ENCODE measurements at regions not wholly inside any gene's neighbourhood (a gene's known extent, or its start where the extent isn't known, plus 50 kb on each side); places are given as distances from the start of the nearest gene placed in this dataset.
A peak's percentile ranks its signal among the peaks of the same experiment; 100 is the strongest.
"Not testable (repeated sequence)": the region's sequence is repeated elsewhere in the genome, so short reads cannot be mapped to it uniquely, and the experiment has no call there.

- intact Hi-C loops (cut with DNase I), result no loop called here
- DNase-seq (no peak), ATAC-seq (ENCODE audit: poor library complexity) (no peak)
Measured at GRCh38 chr4:16450724-16451123, 224.5 kb upstream of the TAPT1 start.

GRCh38 chr4:16450031-16450430 lies 223.8 kb upstream of the TAPT1 start:
- ATAC-seq (ENCODE audit: poor library complexity), result no peak
- DNase-seq, result no peak
- intact Hi-C loops (cut with DNase I), result no loop called here

GRCh38 chr4:16449406-16449805 lies 223.1 kb upstream of the TAPT1 start:
- ATAC-seq (ENCODE audit: poor library complexity), result no peak
- intact Hi-C loops (cut with DNase I), result no loop called here

DNA sequence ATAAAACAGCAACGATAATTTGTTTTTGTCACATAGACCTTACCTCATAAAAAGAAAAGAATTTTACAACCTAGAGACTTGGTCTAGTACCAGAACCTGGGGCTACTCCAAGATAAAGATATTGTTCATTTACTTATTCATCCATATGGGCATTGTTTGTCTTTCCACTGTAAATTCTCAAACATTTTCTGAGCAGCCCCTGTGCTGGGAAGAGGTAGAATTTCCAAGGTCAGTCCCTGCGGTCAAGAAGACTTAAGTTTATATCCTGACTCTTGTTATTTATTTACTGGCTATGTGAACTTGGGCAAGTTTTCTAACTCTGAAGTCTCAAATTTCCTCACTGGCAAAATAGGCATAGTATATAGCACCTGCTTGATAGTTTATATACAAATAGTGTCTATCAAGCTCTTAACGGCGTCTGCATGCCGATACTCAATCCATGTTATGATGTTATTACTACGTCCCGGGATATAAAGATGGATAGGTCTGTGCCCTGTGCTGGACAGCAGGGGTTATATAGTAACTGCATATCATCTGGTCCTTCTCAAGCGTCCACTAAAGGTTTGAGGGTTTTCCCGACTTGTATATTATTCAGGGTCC lies 222.1 kb upstream of the TAPT1 start:
- ATAC-seq (ENCODE audit: poor library complexity), result no peak
- intact Hi-C loops (cut with DNase I), result no loop called here

More at GRCh38 chr4:16449406-16449805, 223.1 kb upstream of the TAPT1 start:
- DNase-seq, result no peak

DNA sequence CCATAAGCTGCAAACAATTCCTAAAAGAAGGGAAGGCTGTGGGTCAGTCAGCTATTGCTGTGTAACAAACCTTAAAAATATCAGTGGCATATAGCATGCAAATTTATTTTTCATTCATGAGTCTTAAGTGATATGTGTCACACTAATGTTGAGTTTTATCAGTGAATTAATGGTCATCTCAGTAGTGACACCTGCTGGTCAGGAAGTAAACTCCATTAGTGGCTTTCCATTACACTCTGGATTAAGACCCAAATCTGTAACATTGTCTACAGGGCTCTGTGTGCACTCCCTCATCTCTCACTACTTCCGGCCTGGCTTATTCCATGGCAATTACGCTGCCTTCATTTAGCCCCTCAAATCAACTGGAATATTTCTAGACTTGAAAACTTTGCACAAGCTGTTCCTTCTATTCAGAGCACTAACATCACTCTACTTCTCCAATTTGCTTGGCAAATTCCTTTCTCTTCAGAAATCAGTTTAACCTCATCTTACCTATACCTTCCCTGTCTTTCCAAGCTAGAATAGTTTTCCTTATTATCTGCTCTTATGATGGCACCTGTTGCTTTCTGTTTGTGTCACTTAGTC lies 217.3 kb upstream of the TAPT1 start:
- ATAC-seq (ENCODE audit: poor library complexity), result peak; percentile 25
- no peak for DNase-seq
- intact Hi-C loops (cut with DNase I), result loop anchor here (5.0 kb wide), 1 partner anchor 156 kb away; no protein-coding TSS in a partner anchor

More for the DNA sequence above, 222.1 kb upstream of the TAPT1 start:
- DNase-seq, result no peak

DNA sequence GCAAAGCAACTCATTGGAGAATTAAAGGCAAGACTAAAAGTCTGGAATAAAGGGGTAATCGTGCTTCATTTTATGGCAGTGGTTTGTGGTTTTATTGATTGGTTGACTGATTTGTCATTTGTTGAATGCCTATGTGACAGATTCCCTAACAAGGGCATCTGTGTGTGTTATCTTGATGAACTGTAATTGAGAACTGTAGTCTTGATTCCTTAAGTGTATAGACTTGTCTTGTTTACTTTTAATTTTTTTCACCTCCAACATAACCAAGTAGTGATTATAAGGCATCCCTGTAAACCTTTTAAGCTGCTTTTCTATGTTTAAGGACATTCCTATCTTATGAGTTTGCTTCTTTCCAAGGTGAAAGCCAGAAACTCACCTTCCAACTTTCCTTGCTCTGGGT lies 216.0 kb upstream of the TAPT1 start:
- intact Hi-C loops (cut with DNase I), result loop anchor here (5.0 kb wide), 1 partner anchor 155 kb away; no protein-coding TSS in a partner anchor
- no peak for DNase-seq
- ATAC-seq (ENCODE audit: poor library complexity), result no peak

- intact Hi-C loops (cut with DNase I), result loop anchor here (5.0 kb wide), 1 partner anchor 152 kb away; no protein-coding TSS in a partner anchor
- ATAC-seq (ENCODE audit: poor library complexity), result peak; percentile 87
- peak; percentile 43 for DNase-seq
Measured at GRCh38 chr4:16439768-16440167, 213.5 kb upstream of the TAPT1 start.

DNA sequence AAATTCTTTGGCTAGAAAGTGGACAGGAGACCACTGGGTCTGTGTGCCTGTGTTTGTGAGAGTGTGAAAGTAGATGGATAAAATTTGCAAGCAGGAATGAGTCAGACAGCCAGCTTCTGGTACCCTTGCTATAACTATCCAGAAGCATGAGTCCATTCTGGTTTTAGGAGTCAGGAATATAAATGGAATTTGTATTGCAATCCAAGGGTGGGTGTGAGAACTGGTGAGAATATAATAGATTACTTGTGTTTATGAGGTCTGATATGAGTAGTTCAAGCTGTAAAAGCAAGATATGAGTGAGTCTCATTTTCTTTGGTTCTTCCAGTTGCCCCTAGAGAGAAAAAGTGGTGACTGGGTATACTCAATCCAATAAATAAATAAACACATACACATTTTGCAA lies 212.7 kb upstream of the TAPT1 start:
- DNase-seq, result no peak
- intact Hi-C loops (cut with DNase I), result no loop called here

DNA sequence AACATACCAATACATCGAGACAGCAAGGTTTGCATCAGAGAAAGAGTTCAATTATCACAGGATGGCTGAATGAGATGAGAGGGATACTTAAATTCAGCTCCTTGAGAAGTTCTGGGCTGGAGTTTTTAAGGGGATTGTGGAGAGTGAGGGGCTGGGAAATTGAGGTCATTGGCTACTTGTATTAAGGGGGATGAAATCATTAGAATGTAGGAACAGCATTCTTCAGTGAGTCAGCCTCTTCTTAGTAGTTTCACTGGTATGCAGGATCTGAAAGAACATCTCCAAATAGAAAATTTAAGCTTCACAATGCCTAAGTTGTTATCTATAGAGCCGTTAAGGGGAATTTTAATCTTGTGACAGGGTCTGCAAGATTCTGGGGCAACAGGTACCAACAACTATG lies 211.6 kb upstream of the TAPT1 start:
- ATAC-seq (ENCODE audit: poor library complexity) (no peak), DNase-seq (no peak)
- intact Hi-C loops (cut with DNase I), result no loop called here

More for the DNA sequence above, 212.7 kb upstream of the TAPT1 start:
- peak; percentile 59 for ATAC-seq (ENCODE audit: poor library complexity)

GRCh38 chr4:16431866-16432265 lies 205.6 kb upstream of the TAPT1 start:
- ATAC-seq (ENCODE audit: poor library complexity) (no peak), DNase-seq (no peak)
- intact Hi-C loops (cut with DNase I), result no loop called here

DNA sequence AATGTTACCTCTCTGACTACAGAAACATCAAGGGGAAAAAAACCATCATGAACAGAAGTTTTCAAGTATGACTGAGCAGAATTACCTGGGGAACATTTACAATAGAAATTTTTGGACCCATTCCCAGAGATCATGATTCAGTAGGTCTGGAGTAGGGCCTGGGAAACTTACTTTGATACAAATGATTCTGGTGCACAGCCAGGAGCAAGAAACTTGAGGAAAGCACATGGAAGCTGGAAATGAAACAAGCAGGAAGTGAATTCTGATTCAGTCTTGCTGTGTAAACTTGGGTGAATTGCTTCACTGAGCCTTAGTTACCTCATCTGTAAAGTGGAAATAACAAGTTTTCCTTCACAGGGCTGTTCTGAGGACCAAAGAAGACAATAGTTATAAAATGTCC lies 192.5 kb upstream of the TAPT1 start:
- intact Hi-C loops (cut with DNase I), result no loop called here
- ATAC-seq (ENCODE audit: poor library complexity), result no peak
- no peak for DNase-seq

GRCh38 chr4:16417198-16417597 lies 190.9 kb upstream of the TAPT1 start:
- intact Hi-C loops (cut with DNase I), result no loop called here
- DNase-seq (no peak), ATAC-seq (ENCODE audit: poor library complexity) (no peak)

- ATAC-seq (ENCODE audit: poor library complexity) (no peak), DNase-seq (no peak)
- intact Hi-C loops (cut with DNase I), result no loop called here
Measured at GRCh38 chr4:16416601-16417000, 190.3 kb upstream of the TAPT1 start.

DNA sequence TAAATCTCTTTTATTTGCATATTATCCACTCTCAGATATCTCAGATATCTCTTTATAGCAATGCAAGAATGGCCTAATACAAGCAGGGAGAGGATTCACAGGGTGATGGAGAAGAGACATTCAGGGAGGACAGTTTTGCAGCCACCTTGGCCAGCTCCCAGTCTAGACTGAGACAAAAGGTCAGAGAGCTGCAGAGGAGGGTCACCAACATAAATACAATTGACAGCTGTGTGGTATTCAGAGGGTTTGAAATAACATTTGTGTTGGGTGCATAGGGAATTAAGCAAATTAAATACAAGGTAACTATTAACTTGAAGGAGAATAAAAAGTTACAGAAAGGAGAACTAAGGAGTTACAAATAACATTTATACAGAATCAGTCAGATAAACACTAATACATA lies 189.5 kb upstream of the TAPT1 start:
- intact Hi-C loops (cut with DNase I), result no loop called here
- no peak for ATAC-seq (ENCODE audit: poor library complexity)

DNA sequence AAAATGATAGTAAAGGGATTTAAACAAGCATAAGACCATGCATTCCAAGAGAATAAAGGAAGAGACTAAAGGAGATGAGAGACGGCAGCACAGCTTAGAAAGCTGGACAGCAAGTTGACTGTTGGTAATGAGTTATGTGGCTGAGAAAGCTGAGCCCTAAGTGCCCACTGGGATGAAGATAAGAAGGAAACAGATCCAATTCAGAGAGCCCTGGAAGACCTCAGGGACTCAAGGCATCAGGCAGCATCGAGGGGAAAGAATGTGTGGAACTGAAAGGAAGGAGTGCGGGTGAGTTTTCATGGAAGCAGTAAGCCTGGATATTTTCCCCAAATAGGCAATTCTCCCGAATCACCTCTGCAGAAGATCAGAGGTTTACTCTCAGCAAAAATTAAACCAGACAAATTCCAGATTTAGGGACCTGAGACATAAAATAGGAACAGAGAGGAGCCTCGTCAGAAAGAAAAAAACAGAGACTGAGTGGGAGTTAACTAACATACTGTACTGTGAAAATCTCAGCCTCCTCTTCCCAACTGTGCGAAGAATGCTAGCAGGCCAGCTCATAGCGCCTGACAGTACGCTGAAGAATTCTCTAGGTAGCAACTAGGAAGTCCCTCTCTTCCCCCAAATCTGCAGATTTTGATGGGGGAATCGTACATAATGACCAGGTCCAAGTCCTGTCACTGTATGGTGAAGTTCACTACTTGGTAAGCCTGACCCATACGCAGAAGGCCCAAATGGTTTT lies 187.7 kb upstream of the TAPT1 start:
- intact Hi-C loops (cut with DNase I), result no loop called here
- ATAC-seq (ENCODE audit: poor library complexity), result no peak
- DNase-seq, result no peak

More for the DNA sequence above, 189.5 kb upstream of the TAPT1 start:
- no peak for DNase-seq

GRCh38 chr4:16411501-16412085 lies 185.3 kb upstream of the TAPT1 start:
- DNase-seq, result no peak
- intact Hi-C loops (cut with DNase I), result no loop called here
- ATAC-seq (ENCODE audit: poor library complexity), result no peak

DNA sequence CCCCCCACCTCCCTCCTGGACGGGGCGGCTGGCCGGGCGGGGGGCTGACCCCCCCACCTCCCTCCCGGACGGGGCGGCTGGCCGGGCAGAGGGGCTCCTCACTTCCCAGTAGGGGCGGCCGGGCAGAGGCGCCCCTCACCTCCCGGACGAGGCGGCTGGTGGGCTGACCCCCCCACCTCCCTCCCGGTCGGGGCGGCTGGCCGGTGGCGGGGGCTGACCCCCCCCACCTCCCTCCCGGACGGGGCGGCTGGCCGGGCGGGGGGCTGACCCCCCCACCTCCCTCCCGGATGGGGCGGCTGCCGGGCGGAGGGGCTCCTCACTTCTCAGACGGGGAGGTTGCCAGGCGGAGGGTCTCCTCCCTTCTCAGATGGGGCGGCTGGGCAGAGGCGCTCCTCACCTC lies 166.9 kb upstream of the TAPT1 start:
- intact Hi-C loops (cut with DNase I); DNase-seq; ATAC-seq (ENCODE audit: poor library complexity): not testable (repeated sequence)

DNA sequence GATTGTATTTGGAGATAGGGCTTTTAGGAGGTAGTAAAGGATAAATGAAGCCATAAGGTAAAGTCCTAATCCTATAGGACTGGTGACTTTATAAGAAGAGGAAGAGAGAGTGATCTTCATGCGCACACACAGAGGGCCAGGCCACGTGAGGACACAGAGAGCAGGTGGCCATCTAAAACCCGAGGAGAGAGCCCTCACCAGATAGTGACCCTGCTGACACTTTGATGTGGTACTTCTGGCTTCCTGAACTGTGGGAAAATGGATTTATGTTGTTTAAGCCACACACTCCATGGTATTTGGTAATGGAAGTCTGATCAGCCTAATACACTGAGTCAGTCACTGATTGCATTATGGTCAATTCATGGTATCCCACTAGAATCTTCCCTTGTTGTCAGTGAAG lies 164.9 kb upstream of the TAPT1 start:
- no peak for ATAC-seq (ENCODE audit: poor library complexity)
- DNase-seq, result no peak
- intact Hi-C loops (cut with DNase I), result no loop called here

GRCh38 chr4:16387448-16387847 lies 161.2 kb upstream of the TAPT1 start:
- intact Hi-C loops (cut with DNase I), result no loop called here
- no peak for ATAC-seq (ENCODE audit: poor library complexity)
- DNase-seq, result no peak

Measured in Right ventricle myocardium superior (tissue), 1 donor.